HG03378 (cell line): ENCODE measurements at regions not wholly inside any gene's neighbourhood (a gene's known extent, or its start where the extent isn't known, plus 50 kb on each side); places are given as distances from the start of the nearest gene placed in this dataset.
A peak's percentile ranks its signal among the peaks of the same experiment; 100 is the strongest.

Experiments used
- ATAC-seq: cut with Tn5 transposase; IDR thresholded peaks from one replicate; pipeline ENCODE4 v1.9.1; 2021; ENCODE audit warnings: mild to moderate bottlenecking, moderate library complexity; ENCODE audit not compliant: unreplicated experiment

GRCh38 chr3:176469694-176470205 lies 727.5 kb downstream of the TBL1XR1 start:
- no peak for ATAC-seq

- ATAC-seq = no peak
Observed at GRCh38 chr3:176463610-176464009, 733.7 kb downstream of the TBL1XR1 start.

- no peak for ATAC-seq
Observed at GRCh38 chr3:176447369-176447768, 749.9 kb downstream of the TBL1XR1 start.

GRCh38 chr3:176442326-176442725 lies 755.0 kb downstream of the TBL1XR1 start:
- ATAC-seq = no peak

DNA sequence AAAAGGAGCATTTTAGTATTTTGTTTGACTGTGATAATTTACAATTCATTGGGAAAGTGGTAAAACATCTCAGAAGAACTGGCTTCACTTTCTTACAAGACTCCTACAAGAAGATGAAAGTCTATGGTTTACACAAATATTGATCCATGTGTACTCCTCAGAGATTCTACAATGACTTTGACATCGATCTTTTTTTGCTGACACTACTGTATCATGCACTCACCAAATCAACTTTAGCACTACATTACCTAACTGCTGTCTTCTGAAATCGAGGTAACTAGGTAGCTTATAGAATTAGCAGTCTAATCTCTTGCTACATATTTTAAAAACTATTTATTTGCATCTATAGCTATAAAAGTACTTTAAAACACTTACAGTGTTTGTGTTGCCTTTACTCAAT lies 757.6 kb downstream of the TBL1XR1 start:
- ATAC-seq = no peak

- no peak for ATAC-seq
Observed at GRCh38 chr3:176431991-176432390, 765.3 kb downstream of the TBL1XR1 start.

DNA sequence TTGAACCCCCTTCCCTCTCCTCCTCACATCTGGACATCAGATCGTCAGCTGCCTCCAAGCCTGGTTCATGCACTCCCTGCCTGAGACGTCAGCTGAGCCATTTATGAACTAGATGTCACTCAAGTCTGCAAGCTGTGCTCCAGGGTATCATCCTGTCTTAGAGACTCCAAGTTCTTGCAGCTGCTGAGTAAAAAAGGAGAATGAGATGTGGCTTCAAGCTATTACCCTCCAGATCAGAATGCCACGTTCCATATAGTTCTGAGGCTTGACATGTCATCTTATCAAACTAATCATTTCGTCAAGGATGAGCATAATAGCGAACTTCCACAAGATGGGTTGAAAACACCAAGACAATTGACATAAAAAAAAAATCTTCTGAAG lies 766.3 kb downstream of the TBL1XR1 start:
- no peak for ATAC-seq

- peak; percentile 57 for ATAC-seq
Observed at GRCh38 chr3:176430244-176431037, 766.8 kb downstream of the TBL1XR1 start.

DNA sequence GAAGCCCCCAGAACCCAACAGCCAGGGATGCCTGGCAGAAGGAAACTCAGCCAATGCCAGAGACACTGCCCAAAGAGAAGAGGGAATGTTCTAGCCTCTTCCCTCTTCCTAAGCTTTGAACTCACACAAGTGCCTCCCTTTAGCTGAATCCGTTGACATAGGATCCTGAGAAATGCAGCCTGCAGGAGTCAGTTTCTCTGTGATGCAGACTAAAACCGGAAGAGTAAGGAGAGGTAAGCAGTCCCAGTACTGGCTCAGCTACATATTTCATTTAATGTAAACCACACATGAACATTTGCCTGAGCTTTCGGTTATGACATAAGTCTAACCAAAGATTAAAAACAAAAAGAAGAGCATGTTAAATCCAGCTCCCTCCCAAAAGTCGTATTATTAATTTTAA lies 768.7 kb downstream of the TBL1XR1 start:
- no peak for ATAC-seq

DNA sequence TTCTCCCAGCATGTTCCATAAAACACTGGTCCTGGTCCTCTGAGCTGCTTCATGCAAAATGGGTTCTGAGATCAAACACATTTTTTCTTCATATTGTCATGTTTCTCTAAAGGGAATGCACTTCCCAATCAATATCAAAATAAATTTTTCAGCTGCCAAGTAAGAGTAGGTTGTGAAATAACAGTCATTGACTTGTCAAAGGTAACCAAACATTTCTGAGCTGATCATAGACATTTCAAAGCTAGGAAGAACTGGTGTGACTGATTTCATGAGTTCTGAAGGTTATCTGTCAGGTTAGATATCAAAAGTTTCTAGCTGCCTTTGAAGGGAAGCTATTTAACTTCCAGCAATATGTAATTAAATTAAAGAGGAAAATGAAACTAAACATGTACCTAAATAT lies 770.9 kb downstream of the TBL1XR1 start:
- no peak for ATAC-seq

- no peak for ATAC-seq
Observed at GRCh38 chr3:176416870-176417269, 780.4 kb downstream of the TBL1XR1 start.

GRCh38 chr3:176415661-176416295 lies 781.5 kb downstream of the TBL1XR1 start:
- no peak for ATAC-seq

GRCh38 chr3:176412771-176413170 lies 784.5 kb downstream of the TBL1XR1 start:
- no peak for ATAC-seq

GRCh38 chr3:176403531-176403930 lies 793.8 kb downstream of the TBL1XR1 start:
- no peak for ATAC-seq

DNA sequence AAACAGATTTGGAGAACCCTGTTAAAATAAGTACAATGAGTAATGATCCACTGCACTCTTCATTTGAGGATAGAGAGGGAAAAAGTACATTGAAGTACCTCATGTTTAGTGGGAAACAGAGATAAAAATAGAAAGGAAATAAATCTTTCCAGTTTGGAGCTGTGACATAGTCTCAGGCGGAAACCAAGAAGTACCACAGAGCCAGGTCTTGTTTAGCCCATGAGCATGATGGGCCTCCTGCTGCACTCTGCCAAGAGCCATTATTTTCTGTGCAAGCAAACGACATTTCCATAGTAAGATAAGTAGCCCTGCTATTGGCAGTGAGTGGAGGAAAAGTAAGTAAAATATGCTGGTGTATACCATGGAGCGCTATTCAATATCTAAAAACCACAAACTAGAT lies 796.1 kb downstream of the TBL1XR1 start:
- ATAC-seq = no peak

- ATAC-seq = no peak
Observed at GRCh38 chr3:176399193-176399592, 798.1 kb downstream of the TBL1XR1 start.

DNA sequence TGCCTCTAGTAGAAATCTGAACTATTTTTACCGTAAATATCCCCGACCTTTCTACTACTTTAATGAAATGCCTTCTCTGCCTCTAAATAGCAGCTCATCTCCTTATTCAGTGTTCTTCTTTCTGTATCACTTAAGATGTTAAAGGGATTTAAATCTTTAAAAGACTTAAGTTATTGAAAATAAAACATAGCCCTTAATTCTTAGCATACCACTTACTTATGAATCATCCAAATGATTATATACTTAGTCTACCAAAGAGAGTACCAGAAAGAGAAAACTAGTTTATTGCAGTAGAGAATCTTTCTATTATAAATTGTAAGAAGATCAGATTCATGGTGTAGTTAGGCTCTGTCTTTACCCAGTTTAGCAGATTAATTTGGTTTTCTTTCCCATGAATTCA lies 802.0 kb downstream of the TBL1XR1 start:
- ATAC-seq = no peak

DNA sequence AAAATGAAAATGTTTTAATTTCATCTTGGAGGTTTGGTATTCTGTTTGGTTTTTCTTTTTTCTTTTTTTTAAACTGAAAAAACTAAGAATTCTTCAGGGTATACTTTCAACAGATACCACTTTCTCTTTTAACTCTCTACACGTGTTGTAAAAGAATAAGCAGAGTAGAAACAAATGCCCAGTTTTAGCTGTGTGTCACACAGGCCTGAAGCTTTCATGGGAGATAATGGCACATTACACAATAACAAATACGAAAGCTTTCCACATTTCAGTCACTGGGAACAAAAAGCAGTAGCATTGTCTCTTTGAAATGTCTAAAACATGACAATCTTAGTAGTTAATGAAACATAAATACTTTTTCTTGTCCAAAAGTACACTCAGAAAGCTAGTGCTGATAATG lies 818.5 kb downstream of the TBL1XR1 start:
- no peak for ATAC-seq

DNA sequence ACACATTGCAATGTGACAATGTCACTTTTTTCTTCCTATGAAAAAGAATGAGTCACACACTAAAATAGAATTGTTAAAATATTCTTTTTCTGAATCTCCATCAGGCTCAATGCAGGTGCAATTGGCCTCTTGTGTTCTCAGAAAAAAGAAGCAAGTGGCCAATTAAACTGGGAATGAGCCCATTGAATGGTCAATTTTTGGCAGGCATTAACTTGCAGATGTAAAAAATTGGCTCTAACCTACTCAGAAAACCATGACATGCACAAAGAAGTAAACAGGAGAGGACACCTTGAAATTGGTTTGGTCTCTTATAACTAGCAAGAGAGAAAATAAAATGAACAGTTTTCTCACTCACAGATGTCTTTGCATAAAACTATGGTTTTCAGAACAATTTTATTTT lies 820.8 kb downstream of the TBL1XR1 start:
- ATAC-seq = no peak

DNA sequence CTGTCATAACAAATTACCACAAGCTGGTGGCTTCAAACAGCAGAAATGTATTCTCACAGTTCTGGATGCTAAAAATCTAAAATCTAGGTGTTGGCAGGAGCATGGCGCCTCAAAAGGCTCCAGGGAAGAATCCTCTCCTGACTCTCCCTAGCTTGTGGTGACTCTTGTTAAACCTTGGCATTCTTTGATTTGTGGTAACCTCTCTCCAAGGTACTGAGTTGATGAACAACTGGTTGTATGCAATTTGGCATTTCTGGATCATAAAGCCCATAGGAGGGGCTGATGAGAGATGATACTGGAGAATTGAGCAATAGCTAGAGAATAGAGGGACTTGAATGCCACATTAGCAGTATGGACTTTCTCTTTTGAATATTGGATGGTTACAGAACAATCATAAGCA lies 821.8 kb downstream of the TBL1XR1 start:
- ATAC-seq = no peak

GRCh38 chr3:176362191-176362731 lies 835.0 kb downstream of the TBL1XR1 start:
- ATAC-seq = no peak

DNA sequence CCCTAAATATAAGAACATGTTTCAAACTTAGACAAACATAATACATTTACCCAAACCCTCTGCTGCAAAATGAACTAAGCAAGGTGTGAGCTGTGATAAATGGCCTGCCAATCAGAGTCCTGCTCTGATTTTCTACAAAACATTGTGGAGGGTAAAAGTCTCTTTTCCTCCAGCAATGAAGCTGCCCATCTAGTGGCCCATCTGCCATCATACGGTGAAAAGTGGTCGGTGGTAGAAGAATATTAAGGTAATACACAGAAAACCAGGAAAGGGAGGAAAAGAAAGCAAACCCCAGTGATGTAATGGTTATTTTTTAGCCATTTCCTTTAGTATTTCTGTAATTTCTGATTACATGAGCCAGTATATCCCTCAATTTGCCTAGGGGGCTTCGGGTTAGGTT lies 838.1 kb downstream of the TBL1XR1 start:
- no peak for ATAC-seq
